ENCODE measurements at regions not wholly inside any gene's neighbourhood (a gene's known extent, or its start where the extent isn't known, plus 50 kb on each side); places are given as distances from the start of the nearest gene placed in this dataset.

DNA sequence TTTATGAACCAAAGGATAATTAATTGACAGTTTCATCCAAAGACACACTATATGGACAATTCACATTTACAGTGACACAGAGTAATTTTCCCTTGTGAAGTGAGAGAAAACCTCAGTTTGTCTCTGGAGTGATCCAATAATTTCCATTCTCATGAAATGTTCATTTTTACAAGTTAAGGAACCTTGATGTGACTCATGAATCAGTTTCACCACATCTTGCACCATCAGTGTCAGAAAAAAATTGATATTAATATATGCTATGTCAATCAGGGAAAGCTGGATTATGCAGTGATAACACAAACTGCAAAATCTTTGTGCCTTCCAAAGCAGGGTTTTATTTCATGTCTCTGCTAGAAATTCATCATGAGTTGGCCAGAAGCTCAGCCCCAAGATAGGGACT is 348.1 kb downstream of the ARPP21 start:
- no peak for ATAC-seq
- H3K36me3 ChIP-seq = no peaks in the 10 kb centered on the region
- no peaks in the 10 kb centered on the region for H3K4me1 ChIP-seq
- no peaks in the 10 kb centered on the region for H3K9me3 ChIP-seq
- DNase-seq = no peak
- peaks cover 0 to 4% of the 10 kb centered on the region in 2 donors for H3K27me3 ChIP-seq
- H3K27ac ChIP-seq = no peak overlapping the region
- intact Hi-C loops (cut with DNase I) = no loop called here
- H3K4me3 ChIP-seq = no peak overlapping the region
- no peak for TF ChIP-seq POLR2A (IDR thresholded peaks at IDR 0.05)
- TF ChIP-seq, protein P1, sequence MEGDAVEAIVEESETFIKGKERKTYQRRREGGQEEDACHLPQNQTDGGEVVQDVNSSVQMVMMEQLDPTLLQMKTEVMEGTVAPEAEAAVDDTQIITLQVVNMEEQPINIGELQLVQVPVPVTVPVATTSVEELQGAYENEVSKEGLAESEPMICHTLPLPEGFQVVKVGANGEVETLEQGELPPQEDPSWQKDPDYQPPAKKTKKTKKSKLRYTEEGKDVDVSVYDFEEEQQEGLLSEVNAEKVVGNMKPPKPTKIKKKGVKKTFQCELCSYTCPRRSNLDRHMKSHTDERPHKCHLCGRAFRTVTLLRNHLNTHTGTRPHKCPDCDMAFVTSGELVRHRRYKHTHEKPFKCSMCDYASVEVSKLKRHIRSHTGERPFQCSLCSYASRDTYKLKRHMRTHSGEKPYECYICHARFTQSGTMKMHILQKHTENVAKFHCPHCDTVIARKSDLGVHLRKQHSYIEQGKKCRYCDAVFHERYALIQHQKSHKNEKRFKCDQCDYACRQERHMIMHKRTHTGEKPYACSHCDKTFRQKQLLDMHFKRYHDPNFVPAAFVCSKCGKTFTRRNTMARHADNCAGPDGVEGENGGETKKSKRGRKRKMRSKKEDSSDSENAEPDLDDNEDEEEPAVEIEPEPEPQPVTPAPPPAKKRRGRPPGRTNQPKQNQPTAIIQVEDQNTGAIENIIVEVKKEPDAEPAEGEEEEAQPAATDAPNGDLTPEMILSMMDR (IDR thresholded peaks at IDR 0.05) = no peak

DNA sequence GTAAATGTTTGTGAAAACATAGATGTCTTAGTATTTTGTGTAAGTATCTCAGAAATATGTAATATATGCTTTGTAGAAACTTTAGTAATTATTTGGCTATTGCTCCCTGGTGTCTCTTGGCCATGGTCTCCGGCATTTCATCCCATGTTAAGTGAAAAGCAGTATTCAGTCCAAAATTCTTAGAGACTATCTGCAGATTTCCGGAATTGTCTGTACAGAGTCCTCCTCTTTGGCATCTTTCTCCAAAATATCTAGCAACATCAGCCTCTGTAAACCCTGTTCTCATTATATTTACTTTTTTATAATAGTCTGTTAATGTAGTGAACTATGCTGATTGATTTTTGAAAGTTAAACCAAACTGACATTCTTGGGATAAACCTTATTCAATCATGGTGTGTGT is 352.7 kb downstream of the ARPP21 start:
- Histone ChIP-seq H3K4me3 (no peak overlapping the region), H3K27me3 (peaks cover 0 to 4% of the 10 kb centered on the region in 2 donors), H3K4me1 (no peaks in the 10 kb centered on the region), H3K36me3 (no peaks in the 10 kb centered on the region), H3K9me3 (no peaks in the 10 kb centered on the region), H3K27ac (no peak overlapping the region)
- intact Hi-C loops (cut with DNase I) = no loop called here
- 28% methylated on average over 2 of the region's 2 CpGs for WGBS (ENCODE audit: insufficient coverage, low coverage, low lambda C conversion rate, missing lambda C conversion rate)
- no peak for DNase-seq
- no peak for TF ChIP-seq POLR2A (IDR thresholded peaks at IDR 0.05)
- TF ChIP-seq, protein P1 (IDR thresholded peaks at IDR 0.05) = no peak
- no peak for ATAC-seq

DNA sequence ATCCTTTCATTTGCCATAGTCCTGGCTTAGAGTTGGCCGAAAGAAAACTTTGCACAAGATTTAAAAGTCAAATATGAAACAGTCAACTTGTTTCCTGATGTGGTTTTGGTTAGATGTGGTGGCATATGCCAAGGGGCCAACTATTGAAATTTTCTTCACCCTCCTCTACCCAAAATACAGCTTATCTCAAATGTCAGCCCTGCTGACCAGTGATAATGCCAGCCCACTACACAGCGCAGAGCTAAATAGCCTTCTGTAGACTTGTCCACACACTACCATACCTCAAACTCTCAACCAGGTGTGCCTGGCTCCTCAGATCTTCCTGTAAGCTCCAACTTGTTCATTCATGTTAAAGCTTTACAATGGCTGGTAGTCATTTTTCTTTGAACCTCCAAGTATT is 368.5 kb upstream of the STAC start:
- Histone ChIP-seq H3K27ac (no peak overlapping the region), H3K27me3 (no peaks in the 10 kb centered on the region), H3K9me3 (no peaks in the 10 kb centered on the region), H3K4me3 (no peak overlapping the region), H3K36me3 (no peaks in the 10 kb centered on the region), H3K4me1 (no peaks in the 10 kb centered on the region)
- no peak for ATAC-seq
- intact Hi-C loops (cut with DNase I) = no loop called here
- no peak for TF ChIP-seq POLR2A (IDR thresholded peaks at IDR 0.05)
- TF ChIP-seq, protein P1 (IDR thresholded peaks at IDR 0.05) = no peak
- 35% methylated on average over 1 of the region's 2 CpGs for WGBS (ENCODE audit: insufficient coverage, low coverage, low lambda C conversion rate, missing lambda C conversion rate)
- no peak for DNase-seq

- H3K4me1 ChIP-seq = no peaks in the 10 kb centered on the region
- intact Hi-C loops (cut with DNase I) = no loop called here
- H3K36me3 ChIP-seq = no peaks in the 10 kb centered on the region
- no peak overlapping the region for H3K4me3 ChIP-seq
- no peaks in the 10 kb centered on the region for H3K27me3 ChIP-seq
- ATAC-seq (no peak), DNase-seq (no peak)
- H3K27ac ChIP-seq = no peak overlapping the region
- TF ChIP-seq, protein P1 (IDR thresholded peaks at IDR 0.05) = no peak
- no peak for TF ChIP-seq POLR2A (IDR thresholded peaks at IDR 0.05)
- 24% methylated on average over 1 of the region's 1 CpG for WGBS (ENCODE audit: insufficient coverage, low coverage, low lambda C conversion rate, missing lambda C conversion rate)
- H3K9me3 ChIP-seq = no peaks in the 10 kb centered on the region
These were observed 366.9 kb upstream of the STAC start for GRCh38 chr3:36013425-36013824.

DNA sequence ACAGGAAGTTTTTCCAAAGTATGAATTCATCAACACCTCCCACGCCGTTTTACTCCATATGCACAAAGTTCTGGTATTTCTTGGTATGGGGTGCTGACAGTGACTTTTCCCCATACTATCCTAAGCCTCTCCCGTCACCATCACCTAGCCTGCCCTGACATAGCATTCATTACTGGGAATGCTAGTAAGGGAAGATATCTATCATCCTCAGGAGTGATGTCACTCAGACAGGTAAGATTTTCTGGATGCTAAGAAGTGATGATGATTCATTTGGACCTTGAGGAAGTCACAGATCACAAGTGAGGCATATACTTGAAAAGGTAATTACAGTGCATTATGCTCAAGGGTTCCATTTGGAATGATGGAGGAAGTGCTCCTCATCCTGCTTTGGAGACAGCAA is 355.1 kb upstream of the STAC start:
- DNase-seq (no peak), ATAC-seq (no peak)
- H3K4me3 ChIP-seq = no peak overlapping the region
- no peak overlapping the region for H3K27ac ChIP-seq
- WGBS (ENCODE audit: insufficient coverage, low coverage, low lambda C conversion rate, missing lambda C conversion rate) = 53% methylated on average over 3 of the region's 3 CpGs
- no peaks in the 10 kb centered on the region for H3K27me3 ChIP-seq
- H3K9me3 ChIP-seq = no peaks in the 10 kb centered on the region
- TF ChIP-seq, protein P1 (IDR thresholded peaks at IDR 0.05) = no peak
- TF ChIP-seq POLR2A (IDR thresholded peaks at IDR 0.05) = no peak
- no peaks in the 10 kb centered on the region for H3K36me3 ChIP-seq
- H3K4me1 ChIP-seq = no peaks in the 10 kb centered on the region
- intact Hi-C loops (cut with DNase I) = no loop called here
